ENCODE measurements at regions not wholly inside any gene's neighbourhood (a gene's known extent, or its start where the extent isn't known, plus 50 kb on each side); places are given as distances from the start of the nearest gene placed in this dataset.

- Histone ChIP-seq H3K27me3 (replicated peaks; ENCODE audit: insufficient read depth, low read depth, low read length, poor library complexity) (no peaks in the 10 kb centered on the region), H3K4me1 (ENCODE audit: insufficient read depth, low read length, poor library complexity, severe bottlenecking) (peaks cover 10% of the 10 kb centered on the region), H3K36me3 (ENCODE audit: insufficient read depth, low read length, poor library complexity, severe bottlenecking) (no peaks in the 10 kb centered on the region), H3K9me3 (ENCODE audit: low read depth, low read length, poor library complexity, severe bottlenecking) (no peaks in the 10 kb centered on the region), H3K27ac (ENCODE audit: low read depth, low read length, poor library complexity, severe bottlenecking) (no peak overlapping the region), H3K4me3 (ENCODE audit: low read depth, low read length, poor library complexity, severe bottlenecking) (no peak overlapping the region)
- intact Hi-C loops (cut with micrococcal nuclease; ENCODE audit: unreplicated experiment) = loop anchor here (1.0 to 10.0 kb wide), 6 partner anchors 126 to 1119 kb away; no protein-coding TSS in a partner anchor
- ChIA-PET CTCF (interaction anchor here (0.6 to 1.6 kb wide), 7 partner anchors 129 to 824 kb away, joined by 3 to 23 read pairs (median 4); no protein-coding TSS in a partner anchor), POLR2A (ENCODE audit: low non-redundant PET) (no interaction called here)
- no peak for TF ChIP-seq EZH2 (IDR thresholded peaks at IDR 0.05; ENCODE audit: borderline replicate concordance, low read depth, low read length, poor library complexity, severe bottlenecking)
- TF ChIP-seq, protein P1, sequence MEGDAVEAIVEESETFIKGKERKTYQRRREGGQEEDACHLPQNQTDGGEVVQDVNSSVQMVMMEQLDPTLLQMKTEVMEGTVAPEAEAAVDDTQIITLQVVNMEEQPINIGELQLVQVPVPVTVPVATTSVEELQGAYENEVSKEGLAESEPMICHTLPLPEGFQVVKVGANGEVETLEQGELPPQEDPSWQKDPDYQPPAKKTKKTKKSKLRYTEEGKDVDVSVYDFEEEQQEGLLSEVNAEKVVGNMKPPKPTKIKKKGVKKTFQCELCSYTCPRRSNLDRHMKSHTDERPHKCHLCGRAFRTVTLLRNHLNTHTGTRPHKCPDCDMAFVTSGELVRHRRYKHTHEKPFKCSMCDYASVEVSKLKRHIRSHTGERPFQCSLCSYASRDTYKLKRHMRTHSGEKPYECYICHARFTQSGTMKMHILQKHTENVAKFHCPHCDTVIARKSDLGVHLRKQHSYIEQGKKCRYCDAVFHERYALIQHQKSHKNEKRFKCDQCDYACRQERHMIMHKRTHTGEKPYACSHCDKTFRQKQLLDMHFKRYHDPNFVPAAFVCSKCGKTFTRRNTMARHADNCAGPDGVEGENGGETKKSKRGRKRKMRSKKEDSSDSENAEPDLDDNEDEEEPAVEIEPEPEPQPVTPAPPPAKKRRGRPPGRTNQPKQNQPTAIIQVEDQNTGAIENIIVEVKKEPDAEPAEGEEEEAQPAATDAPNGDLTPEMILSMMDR (conservative IDR thresholded peaks at IDR 0.05; ENCODE audit: low read depth, low read length) = peak; percentile 88
- peak; percentile 92 for DNase-seq (ENCODE audit: low spot score)
- BruUV-seq (replicated peaks) = no TSS peak
Measured at GRCh38 chr3:8110966-8111798, 390.4 kb upstream of the LMCD1 start.

DNA sequence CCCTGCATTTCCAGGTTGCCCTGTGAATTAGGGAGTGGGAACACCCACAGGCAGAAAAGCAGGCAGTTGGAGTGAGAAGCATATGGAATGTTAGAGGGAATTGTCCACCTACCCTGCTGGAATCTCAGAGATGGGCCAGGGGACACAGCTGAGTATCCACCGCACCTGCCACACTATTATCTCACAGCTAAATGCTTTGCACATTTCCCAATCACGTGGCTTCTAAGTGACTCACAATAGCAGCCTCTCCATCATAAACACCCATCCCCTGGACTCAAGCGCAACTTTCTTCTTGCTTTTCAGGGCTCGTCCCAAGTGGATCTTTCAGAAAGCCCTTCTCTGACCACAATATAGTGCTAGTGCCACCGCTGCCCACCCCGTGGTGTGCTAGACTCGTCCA is 389.0 kb upstream of the LMCD1 start:
- no peaks in the 10 kb centered on the region for H3K27me3 ChIP-seq (replicated peaks; ENCODE audit: insufficient read depth, low read depth, low read length, poor library complexity)
- ChIA-PET POLR2A (ENCODE audit: low non-redundant PET) (no interaction called here), CTCF (no interaction called here)
- H3K4me1 ChIP-seq (ENCODE audit: insufficient read depth, low read length, poor library complexity, severe bottlenecking) = peaks cover 10% of the 10 kb centered on the region
- H3K36me3 ChIP-seq (ENCODE audit: insufficient read depth, low read length, poor library complexity, severe bottlenecking) = no peaks in the 10 kb centered on the region
- no peak overlapping the region for H3K27ac ChIP-seq (ENCODE audit: low read depth, low read length, poor library complexity, severe bottlenecking)
- intact Hi-C loops (cut with micrococcal nuclease; ENCODE audit: unreplicated experiment) = loop anchor here (5.0 to 10.0 kb wide), 4 partner anchors 125 to 1120 kb away; no protein-coding TSS in a partner anchor
- BruUV-seq (replicated peaks) = no TSS peak
- H3K9me3 ChIP-seq (ENCODE audit: low read depth, low read length, poor library complexity, severe bottlenecking) = no peaks in the 10 kb centered on the region
- no peak for DNase-seq (ENCODE audit: low spot score)
- H3K4me3 ChIP-seq (ENCODE audit: low read depth, low read length, poor library complexity, severe bottlenecking) = no peak overlapping the region
- TF ChIP-seq, protein P1 (conservative IDR thresholded peaks at IDR 0.05; ENCODE audit: low read depth, low read length) = no peak
- TF ChIP-seq EZH2 (IDR thresholded peaks at IDR 0.05; ENCODE audit: borderline replicate concordance, low read depth, low read length, poor library complexity, severe bottlenecking) = no peak

- Histone ChIP-seq H3K4me3 (ENCODE audit: low read depth, low read length, poor library complexity, severe bottlenecking) (no peak overlapping the region), H3K36me3 (ENCODE audit: insufficient read depth, low read length, poor library complexity, severe bottlenecking) (no peaks in the 10 kb centered on the region), H3K27ac (ENCODE audit: low read depth, low read length, poor library complexity, severe bottlenecking) (no peak overlapping the region), H3K4me1 (ENCODE audit: insufficient read depth, low read length, poor library complexity, severe bottlenecking) (peaks cover 10% of the 10 kb centered on the region), H3K9me3 (ENCODE audit: low read depth, low read length, poor library complexity, severe bottlenecking) (peaks cover 2% of the 10 kb centered on the region), H3K27me3 (replicated peaks; ENCODE audit: insufficient read depth, low read depth, low read length, poor library complexity) (no peaks in the 10 kb centered on the region)
- no peak for DNase-seq (ENCODE audit: low spot score)
- ChIA-PET POLR2A (ENCODE audit: low non-redundant PET) (no interaction called here), CTCF (no interaction called here)
- BruUV-seq (replicated peaks) = no TSS peak
- TF ChIP-seq, protein P1 (conservative IDR thresholded peaks at IDR 0.05; ENCODE audit: low read depth, low read length) = no peak
- no peak for TF ChIP-seq EZH2 (IDR thresholded peaks at IDR 0.05; ENCODE audit: borderline replicate concordance, low read depth, low read length, poor library complexity, severe bottlenecking)
- intact Hi-C loops (cut with micrococcal nuclease; ENCODE audit: unreplicated experiment) = loop anchor here (5.0 to 10.0 kb wide), 4 partner anchors 124 to 1121 kb away; no protein-coding TSS in a partner anchor
Measured at GRCh38 chr3:8113626-8114025, 388.0 kb upstream of the LMCD1 start.

All from A673 (cell line).